ENCODE measurements at regions not wholly inside any gene's neighbourhood (a gene's known extent, or its start where the extent isn't known, plus 50 kb on each side); places are given as distances from the start of the nearest gene placed in this dataset.

DNA sequence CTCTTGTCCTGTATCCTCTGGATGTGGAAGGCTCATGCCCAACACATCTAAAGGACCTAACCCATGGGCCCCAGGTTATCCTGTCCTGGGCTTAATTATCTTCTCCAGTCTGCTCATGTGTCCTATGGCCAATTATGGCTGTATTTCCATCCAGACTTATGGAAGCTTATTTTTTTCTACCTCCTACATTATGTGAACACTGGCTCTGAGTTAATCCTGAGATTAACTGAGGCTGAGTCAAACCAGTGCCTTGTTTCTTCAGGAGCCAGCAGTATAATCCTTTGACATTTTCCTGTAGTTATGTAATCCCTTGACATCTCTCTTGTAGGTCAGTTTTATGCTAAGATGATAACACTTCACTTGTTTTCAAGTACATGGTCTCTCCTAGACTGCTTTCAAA, 213.6 kb downstream of the PMAIP1 start:
- TF ChIP-seq, protein P1, sequence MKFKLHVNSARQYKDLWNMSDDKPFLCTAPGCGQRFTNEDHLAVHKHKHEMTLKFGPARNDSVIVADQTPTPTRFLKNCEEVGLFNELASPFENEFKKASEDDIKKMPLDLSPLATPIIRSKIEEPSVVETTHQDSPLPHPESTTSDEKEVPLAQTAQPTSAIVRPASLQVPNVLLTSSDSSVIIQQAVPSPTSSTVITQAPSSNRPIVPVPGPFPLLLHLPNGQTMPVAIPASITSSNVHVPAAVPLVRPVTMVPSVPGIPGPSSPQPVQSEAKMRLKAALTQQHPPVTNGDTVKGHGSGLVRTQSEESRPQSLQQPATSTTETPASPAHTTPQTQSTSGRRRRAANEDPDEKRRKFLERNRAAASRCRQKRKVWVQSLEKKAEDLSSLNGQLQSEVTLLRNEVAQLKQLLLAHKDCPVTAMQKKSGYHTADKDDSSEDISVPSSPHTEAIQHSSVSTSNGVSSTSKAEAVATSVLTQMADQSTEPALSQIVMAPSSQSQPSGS (IDR thresholded peaks at IDR 0.05; ENCODE audit: low read length): no peak
- TF ChIP-seq, protein P2, sequence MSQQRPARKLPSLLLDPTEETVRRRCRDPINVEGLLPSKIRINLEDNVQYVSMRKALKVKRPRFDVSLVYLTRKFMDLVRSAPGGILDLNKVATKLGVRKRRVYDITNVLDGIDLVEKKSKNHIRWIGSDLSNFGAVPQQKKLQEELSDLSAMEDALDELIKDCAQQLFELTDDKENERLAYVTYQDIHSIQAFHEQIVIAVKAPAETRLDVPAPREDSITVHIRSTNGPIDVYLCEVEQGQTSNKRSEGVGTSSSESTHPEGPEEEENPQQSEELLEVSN (IDR thresholded peaks at IDR 0.05): no peak
- H2BK15ac ChIP-seq (ENCODE audit: low read length): no peak overlapping the region
- H2AK5ac ChIP-seq (ENCODE audit: low read depth, low read length): no peak overlapping the region
- H2BK12ac ChIP-seq (ENCODE audit: low read depth, low read length): no peak overlapping the region
- CTCF ChIA-PET (ENCODE audit: partially characterized antibody): interaction anchor here (1.0 kb wide), 1 partner anchor 17 kb away, joined by 3 read pairs; no protein-coding TSS in a partner anchor
- H3K36me3 ChIP-seq (ENCODE audit: control insufficient read depth in 2 of 4, insufficient read depth in 4 of 4, low read length in 3 of 4): no peaks in the 10 kb centered on the region
- no peaks in the 10 kb centered on the region for H4K20me1 ChIP-seq (replicated peaks in 1 of 2; ENCODE audit: control insufficient read depth in 1 of 2, insufficient read depth in 2 of 2, low read length in 2 of 2)
- H3K27me3 ChIP-seq (replicated peaks in 1 of 4; ENCODE audit: control insufficient read depth in 3 of 4, extremely low read depth in 1 of 4, insufficient read depth in 3 of 4, low read length in 3 of 4): no peaks in the 10 kb centered on the region
- no peak overlapping the region for H4K8ac ChIP-seq (ENCODE audit: extremely low read depth, insufficient read depth, low read length)
- H2BK5ac ChIP-seq (ENCODE audit: low read depth, low read length): no peak overlapping the region
- no peak overlapping the region for H3K9ac ChIP-seq (replicated peaks in 1 of 4; ENCODE audit: extremely low read depth in 1 of 4, low read depth in 3 of 4, low read length in 3 of 4)
- POLR2A ChIA-PET (ENCODE audit: partially characterized antibody): no interaction called here
- FAIRE-seq: no peak
- no peak overlapping the region for H4K5ac ChIP-seq (ENCODE audit: insufficient read length, low read depth, low read length)
- H3K14ac ChIP-seq (ENCODE audit: insufficient read length): no peak overlapping the region
- no peaks in the 10 kb centered on the region for H3K79me1 ChIP-seq (ENCODE audit: low read depth, low read length)
- no peak overlapping the region for H3K4me2 ChIP-seq (ENCODE audit: insufficient read depth in 1 of 2, low read depth in 2 of 2, low read length in 2 of 2)
- no peak overlapping the region for H2BK20ac ChIP-seq (ENCODE audit: low read length)
- H3K56ac ChIP-seq (replicated peaks; ENCODE audit: insufficient read length, low read depth, low read length): no peak overlapping the region
- no peak overlapping the region for H3K23ac ChIP-seq (ENCODE audit: insufficient read length)
- no peak overlapping the region for H3K27ac ChIP-seq (ENCODE audit: low read depth, low read length)
- H3K9me3 ChIP-seq (ENCODE audit: insufficient read depth in 2 of 2, low read depth in 1 of 2, low read length in 1 of 2): no peaks in the 10 kb centered on the region
- no peak overlapping the region for H2BK120ac ChIP-seq (replicated peaks; ENCODE audit: low read depth, low read length)
- H3K4me1 ChIP-seq (replicated peaks in 1 of 4; ENCODE audit: control insufficient read depth in 3 of 4, insufficient read depth in 4 of 4, low read length in 3 of 4): peaks cover 0 to 2% (median 0%) of the 10 kb centered on the region in 4 experiments; a peak in 2 of 7 replicates
- H3K4ac ChIP-seq (replicated peaks; ENCODE audit: insufficient read length, low read depth, low read length): no peak overlapping the region
- H3K4me3 ChIP-seq (ENCODE audit: extremely low read depth in 1 of 4, insufficient read depth in 2 of 4, low read depth in 3 of 4, low read length in 4 of 4): no peak overlapping the region
- no peak overlapping the region for H3K18ac ChIP-seq (ENCODE audit: extremely low read depth, low read length)
- no peak overlapping the region for H2AFZ ChIP-seq (ENCODE audit: low read length)
- no peaks in the 10 kb centered on the region for H3K23me2 ChIP-seq (ENCODE audit: low read depth, low read length)
- H4K91ac ChIP-seq (replicated peaks; ENCODE audit: insufficient read length, low read length): no peak overlapping the region
- no peak for DNase-seq (ENCODE audit: low read depth in 1 of 2, low spot score in 2 of 2)
- H3K79me2 ChIP-seq (ENCODE audit: control insufficient read depth in 1 of 2, insufficient read depth in 2 of 2, low read length in 2 of 2): no peaks in the 10 kb centered on the region

All from H1 (cell line).